Osteocyte (in vitro differentiated cells): ENCODE measurements at regions not wholly inside any gene's neighbourhood (a gene's known extent, or its start where the extent isn't known, plus 50 kb on each side); places are given as distances from the start of the nearest gene placed in this dataset.

Source experiments
- DNase-seq: peaks from one replicate; pipeline ENCODE4 v3.0.0; 2021; ENCODE audit warnings: mixed read lengths; ENCODE audit not compliant: unreplicated experiment; ENCODE audit errors: extremely low spot score
- H3K27ac Mint-ChIP-seq: one replicate; pipeline ENCODE4 v1.8.0; 2021; ENCODE audit warnings: mild to moderate bottlenecking, mixed read lengths; ENCODE audit not compliant: unreplicated experiment
- H3K27me3 Mint-ChIP-seq: one replicate; pipeline ENCODE4 v1.8.0; 2021; ENCODE audit warnings: mixed read lengths; ENCODE audit not compliant: unreplicated experiment
- H3K36me3 Mint-ChIP-seq: one replicate; pipeline ENCODE4 v1.8.0; 2021; ENCODE audit warnings: mixed read lengths; ENCODE audit not compliant: unreplicated experiment
- H3K4me1 Mint-ChIP-seq: one replicate; pipeline ENCODE4 v1.8.0; 2021; ENCODE audit warnings: mixed read lengths; ENCODE audit not compliant: unreplicated experiment
- H3K4me3 Mint-ChIP-seq: one replicate; pipeline ENCODE4 v1.8.0; 2021; ENCODE audit warnings: mild to moderate bottlenecking, moderate library complexity, mixed read lengths; ENCODE audit not compliant: unreplicated experiment
- H3K9me3 Mint-ChIP-seq: one replicate; pipeline ENCODE4 v1.8.0; 2021; ENCODE audit warnings: mixed read lengths; ENCODE audit not compliant: unreplicated experiment
- TF ChIP-seq, protein P1 (sequence below): fragments of 200-600 bp; sonication (generic); IDR thresholded peaks from 2 replicates; pipeline ENCODE4 v1.5.0; 2021; ENCODE audit warnings: antibody characterized with exemption, mild to moderate bottlenecking, moderate library complexity

DNA sequence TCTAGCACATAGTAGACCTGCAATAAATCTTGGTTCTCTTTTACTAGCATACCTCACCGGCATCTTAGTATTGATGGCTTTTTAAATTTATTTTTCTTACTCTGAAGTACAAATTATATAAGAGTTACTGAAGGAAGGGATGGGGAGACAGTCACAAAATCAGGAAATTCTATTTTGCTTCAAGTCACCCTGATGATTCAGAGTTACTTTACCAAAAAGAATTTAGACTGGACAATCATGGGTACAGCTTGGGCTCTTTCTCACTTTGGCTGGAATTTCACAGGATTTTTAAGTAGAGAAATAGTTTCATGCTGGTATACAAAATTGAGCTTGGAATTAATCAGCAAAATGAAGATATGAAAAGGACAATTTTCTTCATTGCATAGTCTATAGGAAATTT is 919.2 kb downstream of the METTL15 start:
- H3K4me1 Mint-ChIP-seq = no peaks in the 10 kb centered on the region
- no peaks in the 10 kb centered on the region for H3K27me3 Mint-ChIP-seq
- DNase-seq = no peak
- TF ChIP-seq, protein P1, sequence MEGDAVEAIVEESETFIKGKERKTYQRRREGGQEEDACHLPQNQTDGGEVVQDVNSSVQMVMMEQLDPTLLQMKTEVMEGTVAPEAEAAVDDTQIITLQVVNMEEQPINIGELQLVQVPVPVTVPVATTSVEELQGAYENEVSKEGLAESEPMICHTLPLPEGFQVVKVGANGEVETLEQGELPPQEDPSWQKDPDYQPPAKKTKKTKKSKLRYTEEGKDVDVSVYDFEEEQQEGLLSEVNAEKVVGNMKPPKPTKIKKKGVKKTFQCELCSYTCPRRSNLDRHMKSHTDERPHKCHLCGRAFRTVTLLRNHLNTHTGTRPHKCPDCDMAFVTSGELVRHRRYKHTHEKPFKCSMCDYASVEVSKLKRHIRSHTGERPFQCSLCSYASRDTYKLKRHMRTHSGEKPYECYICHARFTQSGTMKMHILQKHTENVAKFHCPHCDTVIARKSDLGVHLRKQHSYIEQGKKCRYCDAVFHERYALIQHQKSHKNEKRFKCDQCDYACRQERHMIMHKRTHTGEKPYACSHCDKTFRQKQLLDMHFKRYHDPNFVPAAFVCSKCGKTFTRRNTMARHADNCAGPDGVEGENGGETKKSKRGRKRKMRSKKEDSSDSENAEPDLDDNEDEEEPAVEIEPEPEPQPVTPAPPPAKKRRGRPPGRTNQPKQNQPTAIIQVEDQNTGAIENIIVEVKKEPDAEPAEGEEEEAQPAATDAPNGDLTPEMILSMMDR = no peak
- no peak overlapping the region for H3K27ac Mint-ChIP-seq
- H3K36me3 Mint-ChIP-seq = peaks cover 10% of the 10 kb centered on the region
- peaks cover 39% of the 10 kb centered on the region for H3K9me3 Mint-ChIP-seq
- no peak overlapping the region for H3K4me3 Mint-ChIP-seq

DNA sequence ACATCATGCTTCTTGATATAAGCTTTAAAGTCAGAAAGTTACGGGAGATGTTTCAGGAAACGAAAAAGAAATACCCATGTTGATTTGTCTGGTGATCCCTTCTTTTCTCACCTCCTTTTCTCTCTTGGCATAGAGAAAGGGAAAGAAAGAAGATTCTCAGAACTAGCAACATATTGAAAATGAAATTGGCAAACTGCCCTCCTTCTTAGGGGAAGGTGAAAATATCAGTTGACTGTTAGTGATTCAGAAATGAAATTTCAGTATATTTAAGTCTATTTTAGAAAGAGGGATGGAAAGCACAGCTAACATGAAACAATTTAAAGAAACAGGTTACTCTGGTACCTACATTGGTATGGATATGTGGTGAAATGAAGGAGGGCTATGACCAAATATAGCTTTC is 918.1 kb downstream of the METTL15 start:
- Mint-ChIP-seq H3K36me3 (peaks cover 10% of the 10 kb centered on the region), H3K27me3 (no peaks in the 10 kb centered on the region), H3K27ac (no peak overlapping the region), H3K9me3 (peaks cover 46% of the 10 kb centered on the region), H3K4me3 (no peak overlapping the region), H3K4me1 (no peaks in the 10 kb centered on the region)
- no peak for DNase-seq
- TF ChIP-seq, protein P1 = no peak

DNA sequence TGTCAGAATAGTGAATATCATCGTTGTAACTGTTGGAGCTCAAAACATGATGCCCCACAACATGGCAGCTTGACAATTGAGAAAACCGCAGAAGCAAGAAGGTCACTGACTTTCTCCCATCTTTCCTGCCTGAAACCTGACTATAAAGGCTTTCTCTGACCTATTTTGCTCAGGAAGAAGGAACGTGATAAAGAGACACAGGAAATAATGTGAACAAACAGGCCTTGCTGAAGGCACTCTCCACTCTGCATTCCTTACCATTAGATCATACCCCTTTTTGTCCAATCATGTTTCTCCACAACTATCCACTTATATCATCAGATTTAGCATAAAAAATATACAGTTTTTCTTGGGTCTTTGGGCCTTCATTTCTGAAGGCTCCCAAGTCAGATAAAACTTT is 916.8 kb downstream of the METTL15 start:
- peaks cover 42% of the 10 kb centered on the region for H3K9me3 Mint-ChIP-seq
- no peak for DNase-seq
- no peak overlapping the region for H3K27ac Mint-ChIP-seq
- H3K36me3 Mint-ChIP-seq = peaks cover 10% of the 10 kb centered on the region
- no peaks in the 10 kb centered on the region for H3K27me3 Mint-ChIP-seq
- H3K4me1 Mint-ChIP-seq = peaks cover 3% of the 10 kb centered on the region
- TF ChIP-seq, protein P1 = no peak
- H3K4me3 Mint-ChIP-seq = no peak overlapping the region

DNA sequence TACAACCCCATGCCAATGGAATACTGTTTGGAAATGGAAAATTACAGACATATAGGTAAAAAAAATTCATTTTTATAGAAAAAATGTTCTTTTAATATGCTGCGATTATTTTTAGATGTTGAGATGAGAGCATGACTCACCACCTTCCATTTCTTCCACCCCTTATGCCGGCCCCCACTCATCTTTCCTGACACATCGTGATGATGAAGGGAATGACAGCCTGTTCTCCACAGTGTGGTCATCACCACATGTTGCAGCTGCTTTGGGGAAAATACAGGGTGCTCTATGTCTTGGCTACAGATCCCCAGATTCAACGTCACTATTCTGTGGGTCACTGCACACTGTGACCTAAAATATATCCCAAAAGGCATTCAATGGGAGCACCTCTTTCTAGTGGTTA is 916.2 kb downstream of the METTL15 start:
- no peak for DNase-seq
- Mint-ChIP-seq H3K4me1 (peaks cover 9% of the 10 kb centered on the region), H3K27me3 (no peaks in the 10 kb centered on the region), H3K27ac (no peak overlapping the region), H3K36me3 (peaks cover 10% of the 10 kb centered on the region), H3K4me3 (no peak overlapping the region), H3K9me3 (peaks cover 41% of the 10 kb centered on the region)
- TF ChIP-seq, protein P1 = no peak

DNA sequence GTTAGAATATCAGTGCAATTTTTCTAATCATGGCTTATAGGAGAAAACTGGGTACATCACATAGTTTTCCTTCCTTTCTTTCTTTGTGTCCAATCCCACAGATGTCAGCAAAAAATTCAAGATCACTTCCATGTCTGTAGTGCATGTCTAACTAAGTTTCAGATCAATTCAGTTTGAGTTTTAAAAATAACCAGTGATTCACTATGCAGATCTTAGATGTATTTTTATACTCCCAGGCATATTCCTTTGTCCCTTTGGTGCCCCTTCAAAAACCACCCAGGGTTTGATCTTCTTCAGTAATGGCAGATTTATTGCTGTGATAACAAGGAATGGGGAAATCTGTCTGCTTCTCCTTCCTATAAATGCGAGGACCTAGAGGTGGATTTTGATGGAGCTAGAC is 915.6 kb downstream of the METTL15 start:
- Mint-ChIP-seq H3K27ac (no peak overlapping the region), H3K36me3 (peaks cover 6% of the 10 kb centered on the region), H3K4me1 (peaks cover 15% of the 10 kb centered on the region), H3K4me3 (no peak overlapping the region), H3K27me3 (no peaks in the 10 kb centered on the region), H3K9me3 (peaks cover 35% of the 10 kb centered on the region)
- TF ChIP-seq, protein P1 = no peak
- DNase-seq = no peak
